ENCODE measurements at regions not wholly inside any gene's neighbourhood (a gene's known extent, or its start where the extent isn't known, plus 50 kb on each side); places are given as distances from the start of the nearest gene placed in this dataset.

- TF ChIP-seq CTCF (IDR thresholded peaks at IDR 0.05) = no peak
- no peak for TF ChIP-seq POLR2AphosphoS5 (IDR thresholded peaks at IDR 0.05)
- TF ChIP-seq EP300 (IDR thresholded peaks at IDR 0.05) = no peak
Observed at GRCh38 chr16:13660807-13661206, 259.1 kb upstream of the ERCC4 start.

Data from upper lobe of left lung (tissue), 4 donors.